IgD-negative memory B cell (primary cell): ENCODE measurements at regions not wholly inside any gene's neighbourhood (a gene's known extent, or its start where the extent isn't known, plus 50 kb on each side); places are given as distances from the start of the nearest gene placed in this dataset.
A peak's percentile ranks its signal among the peaks of the same experiment; 100 is the strongest.
"Not testable (repeated sequence)": the region's sequence is repeated elsewhere in the genome, so short reads cannot be mapped to it uniquely, and the experiment has no call there.

Source experiments
- H3K27ac Mint-ChIP-seq, 3 donors: one replicate each; pipeline ENCODE4 v1.8.0; 2020 to 2022; ENCODE audit warnings: mild to moderate bottlenecking in 3 of 3, mixed read lengths in 3 of 3, moderate library complexity in 1 of 3
- H3K27me3 Mint-ChIP-seq: one replicate; pipeline ENCODE4 v1.8.0; 2021; ENCODE audit warnings: mixed read lengths
- H3K36me3 Mint-ChIP-seq: one replicate; pipeline ENCODE4 v1.8.0; 2020; ENCODE audit warnings: mild to moderate bottlenecking, mixed read lengths
- H3K4me1 Mint-ChIP-seq, 3 donors: one replicate each; pipeline ENCODE4 v1.8.0; 2020 to 2022; ENCODE audit warnings: mixed read lengths in 3 of 3, mild to moderate bottlenecking in 1 of 3
- H3K4me3 Mint-ChIP-seq, 4 donors: one replicate each; pipeline ENCODE4 v1.8.0; 2020 to 2022; ENCODE audit warnings: mild to moderate bottlenecking in 4 of 4, mixed read lengths in 4 of 4, moderate library complexity in 3 of 4
- H3K9me3 Mint-ChIP-seq, 3 donors: one replicate each; pipeline ENCODE4 v1.8.0; 2020 to 2021; ENCODE audit warnings: mixed read lengths in 3 of 3, mild to moderate bottlenecking in 1 of 3

DNA sequence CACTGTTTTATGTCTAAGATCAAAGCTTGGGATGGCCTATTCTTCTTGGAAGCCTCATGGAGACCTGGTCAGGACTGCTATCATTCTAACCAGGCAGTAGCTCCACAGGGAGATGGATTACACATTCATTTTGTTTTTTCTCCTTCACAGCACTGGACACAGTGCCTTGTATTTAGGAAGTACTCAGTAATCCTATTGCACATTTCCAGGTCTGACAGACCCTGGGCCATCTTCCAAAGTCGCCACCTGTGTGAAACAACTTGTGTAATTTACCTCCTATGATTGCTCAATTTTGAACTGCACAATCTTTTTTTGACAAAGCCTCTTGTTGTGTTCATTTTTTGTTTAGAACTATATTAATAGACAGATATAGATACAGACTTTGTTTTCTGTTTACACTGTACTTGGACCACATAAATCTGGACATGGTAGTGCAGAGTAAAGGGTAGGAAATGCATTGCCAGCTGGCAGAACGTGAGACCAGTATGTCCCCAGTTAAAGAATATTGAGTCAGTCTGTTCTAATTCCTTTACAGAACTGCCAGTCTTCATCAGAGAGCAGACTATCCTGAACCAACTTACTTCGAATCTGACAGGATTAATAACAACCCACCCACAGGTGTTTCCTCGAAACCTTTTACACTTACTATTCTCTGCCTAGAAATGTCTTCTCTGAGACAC lies 277.8 kb upstream of the CYRIA start:
- H3K9me3 Mint-ChIP-seq, result peaks cover 0 to 7% (median 7%) of the 10 kb centered on the region in 3 donors
- peaks cover 11 to 25% (median 19%) of the 10 kb centered on the region in 3 donors for H3K4me1 Mint-ChIP-seq
- peaks cover 2% of the 10 kb centered on the region for H3K36me3 Mint-ChIP-seq
- H3K27ac Mint-ChIP-seq, result no peak overlapping the region
- H3K27me3 Mint-ChIP-seq, result peaks cover 3% of the 10 kb centered on the region
- H3K4me3 Mint-ChIP-seq, result no peak overlapping the region

DNA sequence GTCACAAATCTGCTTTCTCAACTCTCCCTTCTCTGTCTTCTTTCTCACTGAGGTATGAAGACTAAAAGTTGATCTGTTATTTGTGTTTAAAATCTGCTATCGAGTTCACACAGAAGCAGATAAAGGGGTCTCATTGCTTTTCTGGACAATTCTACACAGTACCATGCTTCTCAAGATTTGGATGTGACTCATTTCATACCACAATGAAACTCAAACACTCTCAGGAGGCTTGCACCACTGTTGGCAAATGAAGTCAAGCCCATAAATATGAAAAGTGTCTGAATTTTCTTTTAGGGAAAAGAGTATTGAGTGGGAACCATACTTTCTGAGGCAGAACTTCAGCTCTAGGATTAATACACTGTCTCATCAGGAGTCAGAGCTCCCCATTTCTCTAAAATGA lies 274.6 kb upstream of the CYRIA start:
- no peak overlapping the region for H3K27ac Mint-ChIP-seq
- H3K27me3 Mint-ChIP-seq, result peaks cover 3% of the 10 kb centered on the region
- no peak overlapping the region for H3K4me3 Mint-ChIP-seq
- H3K9me3 Mint-ChIP-seq, result peaks cover 3 to 7% (median 5%) of the 10 kb centered on the region in 3 donors
- H3K36me3 Mint-ChIP-seq, result peaks cover 2% of the 10 kb centered on the region
- H3K4me1 Mint-ChIP-seq, result peaks cover 4 to 8% (median 7%) of the 10 kb centered on the region in 3 donors

DNA sequence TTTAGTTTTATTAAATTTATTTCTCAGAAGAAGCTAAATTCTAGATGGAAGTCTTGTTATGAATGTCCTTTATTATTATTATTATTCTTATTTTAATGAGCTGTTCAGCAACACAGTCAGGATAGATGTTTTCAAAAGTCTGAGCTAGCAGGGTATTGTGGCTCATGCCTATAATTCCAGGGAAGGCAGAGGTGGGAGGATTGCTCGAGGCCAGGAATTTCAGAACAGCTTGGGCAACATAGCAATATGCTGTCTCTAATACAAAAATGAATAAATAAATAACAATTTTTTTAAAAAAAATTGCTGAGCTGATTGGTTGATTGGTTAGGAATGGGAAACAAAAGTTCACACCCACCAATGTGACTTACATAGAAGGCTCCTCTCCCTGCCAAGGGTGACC lies 274.1 kb upstream of the CYRIA start:
- no peak overlapping the region for H3K27ac Mint-ChIP-seq
- H3K9me3 Mint-ChIP-seq, result peaks cover 3 to 7% (median 5%) of the 10 kb centered on the region in 3 donors
- H3K4me3 Mint-ChIP-seq, result no peak overlapping the region
- peaks cover 3% of the 10 kb centered on the region for H3K27me3 Mint-ChIP-seq
- peaks cover 4 to 8% (median 7%) of the 10 kb centered on the region in 3 donors for H3K4me1 Mint-ChIP-seq
- H3K36me3 Mint-ChIP-seq, result no peaks in the 10 kb centered on the region

DNA sequence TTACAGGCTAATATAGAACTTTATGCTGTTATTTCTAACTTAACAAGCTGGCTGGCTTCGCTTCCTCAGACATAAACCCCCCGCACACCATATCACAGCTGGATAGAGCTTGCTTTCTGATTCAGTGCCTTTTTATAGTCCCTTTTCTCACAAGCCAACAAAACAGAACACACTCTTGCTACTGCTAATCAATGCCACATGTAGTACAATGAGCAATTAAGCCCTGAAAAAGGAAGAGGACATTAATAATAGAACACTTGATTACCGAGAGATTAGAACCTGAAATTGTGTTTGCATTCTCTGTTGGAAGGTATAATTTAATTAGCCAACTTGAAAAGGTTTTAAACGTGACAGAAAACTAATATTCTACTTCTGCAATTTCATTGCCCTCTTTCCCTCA lies 267.7 kb upstream of the CYRIA start:
- H3K4me1 Mint-ChIP-seq, result no peaks in the 10 kb centered on the region
- H3K27ac Mint-ChIP-seq, result no peak overlapping the region
- peaks cover 0 to 3% (median 0%) of the 10 kb centered on the region in 3 donors for H3K9me3 Mint-ChIP-seq
- peaks cover 3% of the 10 kb centered on the region for H3K27me3 Mint-ChIP-seq
- no peaks in the 10 kb centered on the region for H3K36me3 Mint-ChIP-seq
- H3K4me3 Mint-ChIP-seq, result no peak overlapping the region

DNA sequence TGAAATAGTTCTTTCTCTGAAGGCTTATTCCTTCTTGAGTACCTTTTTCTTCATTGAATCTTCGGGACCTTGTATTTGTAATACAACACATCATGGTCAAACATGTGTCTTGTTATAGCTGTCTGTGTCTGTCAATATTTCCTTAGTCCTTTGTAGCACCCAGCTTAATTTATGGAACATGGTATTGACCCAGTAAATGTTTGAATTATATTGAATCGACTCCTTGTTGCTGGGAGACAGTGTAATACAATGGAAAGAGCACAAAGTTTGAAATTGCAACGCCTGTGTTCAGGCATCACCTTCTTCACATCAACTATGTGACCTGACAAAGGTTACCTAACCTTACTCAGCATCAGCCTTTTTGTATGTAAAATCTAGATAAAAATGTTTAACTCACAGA lies 267.2 kb upstream of the CYRIA start:
- H3K27me3 Mint-ChIP-seq, result peaks cover 3% of the 10 kb centered on the region
- H3K27ac Mint-ChIP-seq, result no peak overlapping the region
- no peaks in the 10 kb centered on the region for H3K36me3 Mint-ChIP-seq
- peaks cover 0 to 3% (median 0%) of the 10 kb centered on the region in 3 donors for H3K9me3 Mint-ChIP-seq
- H3K4me1 Mint-ChIP-seq, result no peaks in the 10 kb centered on the region
- H3K4me3 Mint-ChIP-seq, result no peak overlapping the region

DNA sequence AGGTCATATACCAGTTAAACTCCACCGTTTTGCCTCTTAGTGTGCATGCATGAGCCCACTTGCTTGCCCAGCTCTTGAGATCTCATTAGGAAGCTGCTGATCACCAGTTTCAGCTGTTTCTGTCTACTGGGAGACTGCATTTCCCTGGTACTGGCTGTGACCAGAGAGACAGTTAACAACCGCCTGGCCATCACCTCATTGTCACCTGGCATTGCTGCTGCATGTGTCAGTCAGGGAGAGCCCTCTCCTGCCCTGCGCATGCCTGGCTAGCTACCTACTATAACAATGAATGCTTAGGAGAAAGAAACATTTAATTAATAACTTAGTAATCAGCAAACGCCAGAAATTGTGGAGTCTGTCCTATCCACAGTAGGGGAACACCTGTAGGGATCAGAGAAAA lies 265.8 kb upstream of the CYRIA start:
- no peaks in the 10 kb centered on the region for H3K36me3 Mint-ChIP-seq
- H3K4me3 Mint-ChIP-seq, result no peak overlapping the region
- no peak overlapping the region for H3K27ac Mint-ChIP-seq
- no peaks in the 10 kb centered on the region for H3K9me3 Mint-ChIP-seq
- H3K4me1 Mint-ChIP-seq, result no peaks in the 10 kb centered on the region
- H3K27me3 Mint-ChIP-seq, result peaks cover 3% of the 10 kb centered on the region

DNA sequence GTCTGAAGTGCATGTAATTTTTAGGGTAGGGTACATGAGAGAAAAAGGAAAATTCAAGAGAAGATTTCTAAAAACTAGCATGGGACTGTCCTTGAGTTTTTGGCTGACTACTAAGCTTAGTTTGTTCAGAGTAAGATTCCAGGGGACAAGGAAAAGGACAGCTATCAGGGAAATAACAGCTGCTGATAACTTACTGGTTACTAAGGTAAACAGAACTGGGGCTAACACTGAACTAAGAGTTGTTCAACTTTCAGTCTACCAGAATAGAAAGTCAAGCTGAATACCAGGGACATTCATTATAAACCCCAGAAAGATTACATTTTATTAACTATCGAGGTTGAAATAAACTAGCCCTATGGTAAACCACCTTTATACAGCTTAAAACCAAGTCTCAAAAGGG lies 261.8 kb upstream of the CYRIA start:
- Mint-ChIP-seq H3K4me3 (no peak overlapping the region), H3K4me1 (no peaks in the 10 kb centered on the region), H3K36me3 (no peaks in the 10 kb centered on the region), H3K27me3 (no peaks in the 10 kb centered on the region), H3K27ac (peak overlapping the region in 1 of 3 donors; percentile 50), H3K9me3 (peaks cover 0 to 5% (median 2%) of the 10 kb centered on the region in 3 donors)

DNA sequence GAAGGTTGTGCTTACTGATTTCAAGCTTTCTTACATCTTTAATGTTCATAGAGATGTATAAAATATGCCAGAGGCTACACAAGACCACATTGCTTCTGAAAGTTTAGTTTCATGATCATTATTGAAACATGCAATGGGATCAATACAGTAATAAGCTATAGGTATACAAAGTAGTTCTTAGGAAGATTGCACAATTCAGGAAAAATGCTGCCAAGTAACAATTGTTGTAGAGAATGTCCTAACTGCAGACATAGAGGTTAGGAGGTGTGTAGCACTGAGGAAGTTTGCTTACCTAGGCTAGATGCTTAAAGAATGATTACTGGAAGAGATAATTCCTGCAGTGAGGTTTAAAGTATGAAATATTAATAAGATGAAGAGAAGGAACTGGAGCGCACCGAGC lies 259.5 kb upstream of the CYRIA start:
- Mint-ChIP-seq H3K27ac (no peak overlapping the region), H3K4me1 (peaks cover 3 to 13% (median 10%) of the 10 kb centered on the region in 3 donors)

DNA sequence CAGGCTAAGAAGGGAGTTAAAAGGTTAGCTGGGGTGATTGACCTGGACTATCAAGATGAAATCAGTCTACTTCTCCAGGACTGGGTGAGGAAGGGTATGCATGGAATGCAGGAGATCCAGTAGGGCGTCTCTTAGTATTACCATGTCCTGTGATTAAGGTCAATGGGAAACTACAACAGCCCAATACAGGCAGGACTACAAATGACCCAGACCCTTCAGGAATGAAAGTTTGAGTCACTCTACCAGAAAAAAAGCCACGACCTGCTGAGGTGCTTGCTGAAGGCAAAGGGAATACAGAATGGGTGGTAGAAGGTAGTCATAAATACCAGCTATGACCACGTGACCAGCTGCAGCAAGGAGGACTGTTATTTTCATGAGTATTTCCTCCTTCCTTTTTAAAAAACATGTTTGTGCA lies 249.7 kb upstream of the CYRIA start:
- H3K9me3 Mint-ChIP-seq, H3K4me1 Mint-ChIP-seq, H3K27me3 Mint-ChIP-seq, H3K27ac Mint-ChIP-seq, H3K4me3 Mint-ChIP-seq, H3K36me3 Mint-ChIP-seq: not testable (repeated sequence)

More for the DNA sequence above, 259.5 kb upstream of the CYRIA start:
- Mint-ChIP-seq H3K9me3 (peaks cover 0 to 5% (median 2%) of the 10 kb centered on the region in 3 donors), H3K36me3 (no peaks in the 10 kb centered on the region), H3K27me3 (no peaks in the 10 kb centered on the region), H3K4me3 (no peak overlapping the region)

DNA sequence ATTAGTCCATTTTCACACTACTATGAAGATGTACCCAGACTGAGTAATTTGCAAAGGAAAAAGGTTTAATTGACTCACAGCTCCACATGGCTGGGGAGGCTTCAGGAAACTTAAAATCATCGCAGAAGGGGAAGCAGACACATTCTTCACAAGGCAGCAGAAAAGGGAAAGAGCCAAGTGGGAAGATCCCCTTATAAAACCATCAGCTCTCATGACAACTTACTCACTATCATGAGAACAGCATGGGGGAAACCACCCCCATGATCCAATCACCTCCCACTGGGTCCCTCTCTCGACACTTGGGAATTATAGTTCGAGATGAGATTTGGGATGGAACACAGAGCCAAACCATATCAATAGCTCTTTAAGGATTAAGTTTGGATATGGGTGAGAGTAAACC lies 246.1 kb upstream of the CYRIA start:
- peaks cover 0 to 3% (median 0%) of the 10 kb centered on the region in 3 donors for H3K9me3 Mint-ChIP-seq
- H3K27me3 Mint-ChIP-seq, result no peaks in the 10 kb centered on the region
- H3K4me1 Mint-ChIP-seq, result no peaks in the 10 kb centered on the region
- H3K27ac Mint-ChIP-seq, result no peak overlapping the region
- H3K36me3 Mint-ChIP-seq, result no peaks in the 10 kb centered on the region
- no peak overlapping the region for H3K4me3 Mint-ChIP-seq

DNA sequence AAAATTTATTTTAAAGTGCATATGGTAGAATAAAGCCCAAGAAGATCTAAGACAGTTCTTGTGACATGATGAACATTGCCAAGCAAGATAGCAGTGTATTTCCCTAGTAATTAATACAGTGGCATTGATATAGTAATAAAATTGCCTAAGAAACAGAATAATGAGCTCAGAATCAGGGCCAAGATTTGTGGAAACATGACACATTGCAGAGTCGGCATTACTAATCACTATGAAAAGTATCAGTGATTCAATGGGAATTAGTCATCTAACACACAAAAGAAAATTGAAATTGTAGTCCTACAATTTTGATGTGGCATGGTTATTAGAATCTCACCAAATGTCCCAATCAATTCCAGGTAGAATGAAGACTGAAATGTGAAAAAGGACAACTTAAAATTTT lies 243.0 kb upstream of the CYRIA start:
- Mint-ChIP-seq H3K36me3 (no peaks in the 10 kb centered on the region), H3K27ac (no peak overlapping the region), H3K4me1 (no peaks in the 10 kb centered on the region), H3K9me3 (no peaks in the 10 kb centered on the region), H3K27me3 (peaks cover 3% of the 10 kb centered on the region), H3K4me3 (no peak overlapping the region)

DNA sequence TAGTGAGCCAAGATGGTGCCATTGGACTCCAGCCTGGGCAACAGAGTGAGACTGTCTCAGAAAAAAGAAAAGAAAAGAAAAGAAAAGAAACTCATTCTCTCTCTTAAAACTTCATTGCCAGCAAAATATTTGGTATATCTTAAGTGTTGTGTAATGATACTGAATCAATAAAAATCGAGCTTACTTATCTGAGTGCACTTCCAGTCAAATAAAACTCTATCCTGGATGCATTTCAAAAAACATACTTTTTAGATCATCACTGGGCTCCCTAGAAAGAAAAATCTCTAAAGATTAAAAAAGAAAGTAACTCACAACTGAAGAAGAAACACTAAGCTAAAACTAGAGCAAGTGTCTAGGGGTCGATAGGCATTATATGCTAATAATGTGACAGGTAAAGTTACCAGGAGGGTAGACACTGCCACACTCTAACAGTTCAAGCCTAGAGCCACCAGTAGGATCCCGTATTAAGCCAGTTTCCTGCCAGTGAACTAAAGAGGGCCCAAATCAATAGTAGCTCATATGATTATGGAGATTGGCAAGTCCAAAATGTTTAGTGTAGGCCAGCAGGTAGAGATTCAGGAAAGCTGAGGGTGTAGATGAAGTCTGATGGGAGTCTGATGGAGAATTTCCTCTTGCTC lies 242.1 kb upstream of the CYRIA start:
- H3K36me3 Mint-ChIP-seq, result no peaks in the 10 kb centered on the region
- H3K4me1 Mint-ChIP-seq, result no peaks in the 10 kb centered on the region
- H3K27ac Mint-ChIP-seq, result no peak overlapping the region
- H3K4me3 Mint-ChIP-seq, result no peak overlapping the region
- peaks cover 4% of the 10 kb centered on the region for H3K27me3 Mint-ChIP-seq
- no peaks in the 10 kb centered on the region for H3K9me3 Mint-ChIP-seq

DNA sequence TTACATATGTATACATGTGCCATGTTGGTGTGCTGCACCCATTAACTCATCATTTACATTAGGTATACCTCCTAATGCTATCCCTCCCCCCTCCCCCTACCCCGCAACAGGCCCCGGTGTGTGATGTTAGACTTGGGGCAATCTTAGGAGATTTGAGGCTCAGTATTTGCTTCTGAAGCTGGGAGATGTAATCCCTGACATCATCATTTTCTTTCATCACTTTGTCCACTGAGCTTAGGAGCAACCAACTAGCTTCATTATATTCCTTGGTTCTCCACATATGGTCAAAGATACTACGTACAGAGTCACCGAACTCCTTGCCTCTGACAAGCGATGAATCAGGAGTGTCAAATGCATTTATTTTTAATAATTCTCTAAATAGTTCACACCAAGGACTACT lies 239.7 kb upstream of the CYRIA start:
- not testable (repeated sequence) for H3K9me3 Mint-ChIP-seq, H3K27me3 Mint-ChIP-seq, H3K27ac Mint-ChIP-seq, H3K36me3 Mint-ChIP-seq, H3K4me1 Mint-ChIP-seq, H3K4me3 Mint-ChIP-seq

DNA sequence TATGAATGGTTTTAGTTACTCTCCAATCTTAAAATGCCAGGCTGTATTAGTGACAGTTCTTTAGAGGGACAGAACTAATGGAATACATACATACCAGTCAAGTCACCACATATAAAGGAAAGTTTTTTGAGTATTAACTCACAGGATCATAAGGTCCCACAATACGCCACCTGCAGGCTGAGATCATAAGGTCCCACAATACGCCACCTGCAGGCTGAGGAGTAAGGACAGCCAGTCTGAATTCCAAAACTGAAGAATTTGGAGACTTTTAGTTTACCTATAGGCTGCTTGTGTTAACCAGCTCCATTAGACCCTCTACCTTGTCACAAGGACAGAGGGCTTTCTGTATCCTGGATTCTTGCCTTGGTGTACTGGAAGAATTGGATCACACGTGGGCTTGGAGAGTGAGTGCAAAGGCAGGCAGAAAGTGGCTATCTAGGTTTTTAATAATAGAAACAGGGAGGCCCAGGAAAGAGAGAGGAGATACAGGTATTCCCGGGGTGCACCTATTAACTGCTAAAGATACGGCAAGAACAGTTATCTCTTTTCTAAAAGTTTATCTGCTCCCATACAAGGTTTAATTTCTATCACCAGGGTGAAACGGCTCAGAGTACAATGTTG lies 234.9 kb upstream of the CYRIA start:
- Mint-ChIP-seq H3K4me3 (no peak overlapping the region), H3K9me3 (no peaks in the 10 kb centered on the region), H3K36me3 (no peaks in the 10 kb centered on the region), H3K4me1 (peaks cover 0 to 1% (median 1%) of the 10 kb centered on the region in 3 donors), H3K27ac (peak overlapping the region in 1 of 3 donors; percentile 48), H3K27me3 (peaks cover 1% of the 10 kb centered on the region)

DNA sequence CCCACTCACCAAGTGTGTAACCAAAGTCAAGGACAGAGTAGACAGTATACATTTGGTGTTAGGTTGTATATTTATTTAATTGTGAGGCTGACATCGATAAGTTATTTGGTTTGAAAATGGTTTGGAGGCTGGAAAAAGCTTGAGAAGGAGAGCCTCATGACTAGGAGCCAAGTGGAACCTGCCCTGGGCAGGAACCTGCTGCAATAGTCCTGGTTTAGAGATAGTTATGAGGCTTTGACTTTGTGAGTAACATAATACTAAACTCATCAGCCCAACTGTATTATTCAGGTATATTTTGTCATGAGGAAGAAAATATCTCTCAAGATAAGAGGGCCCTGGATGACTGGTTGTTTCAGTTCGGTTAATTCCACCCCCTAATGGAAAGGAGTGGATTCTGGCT lies 234.3 kb upstream of the CYRIA start:
- peak overlapping the region in 1 of 3 donors; percentile 48 for H3K27ac Mint-ChIP-seq
- H3K9me3 Mint-ChIP-seq, result no peaks in the 10 kb centered on the region
- H3K36me3 Mint-ChIP-seq, result no peaks in the 10 kb centered on the region
- peaks cover 1% of the 10 kb centered on the region for H3K27me3 Mint-ChIP-seq
- peaks cover 0 to 1% (median 1%) of the 10 kb centered on the region in 3 donors for H3K4me1 Mint-ChIP-seq
- no peak overlapping the region for H3K4me3 Mint-ChIP-seq

DNA sequence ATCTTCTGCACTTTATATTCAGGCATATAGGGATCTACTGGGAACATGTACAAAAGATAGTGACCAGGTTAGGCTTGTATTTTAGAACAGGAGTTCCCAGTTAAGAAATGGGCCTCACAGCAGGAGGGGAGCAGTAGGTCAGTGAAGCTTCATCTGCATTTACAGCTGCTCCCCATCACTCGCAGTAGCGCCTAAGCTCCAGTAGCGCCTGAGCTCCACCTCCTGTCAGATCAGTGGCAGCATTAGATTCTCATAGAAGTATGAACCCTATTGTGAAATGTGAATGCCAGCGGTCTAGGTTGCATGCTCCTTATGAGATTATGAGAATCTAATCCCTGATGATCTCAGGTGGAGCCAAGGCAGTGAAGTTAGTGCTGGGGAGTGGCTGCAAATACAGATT lies 224.4 kb upstream of the CYRIA start:
- peaks cover 3% of the 10 kb centered on the region for H3K36me3 Mint-ChIP-seq
- H3K9me3 Mint-ChIP-seq, result no peaks in the 10 kb centered on the region
- H3K27ac Mint-ChIP-seq, result no peak overlapping the region
- peaks cover 2% of the 10 kb centered on the region for H3K27me3 Mint-ChIP-seq
- no peaks in the 10 kb centered on the region for H3K4me1 Mint-ChIP-seq
- H3K4me3 Mint-ChIP-seq, result no peak overlapping the region
